ENCODE measurements at regions not wholly inside any gene's neighbourhood (a gene's known extent, or its start where the extent isn't known, plus 50 kb on each side); places are given as distances from the start of the nearest gene placed in this dataset.

GRCh38 chr16:49923411-49923810 is 67.5 kb upstream of the ZNF423 start:
- TF ChIP-seq TAF1 (IDR thresholded peaks at IDR 0.05; ENCODE audit: borderline replicate concordance, low read depth, low read length) = no peak
- TF ChIP-seq POLR2A (IDR thresholded peaks at IDR 0.05; ENCODE audit: low read depth, low read length) = no peak
- no peak for TF ChIP-seq POLR2AphosphoS5 (IDR thresholded peaks at IDR 0.05; ENCODE audit: low read depth, low read length)

Measured in GM12892 (cell line).